ENCODE measurements at regions not wholly inside any gene's neighbourhood (a gene's known extent, or its start where the extent isn't known, plus 50 kb on each side); places are given as distances from the start of the nearest gene placed in this dataset.

DNA sequence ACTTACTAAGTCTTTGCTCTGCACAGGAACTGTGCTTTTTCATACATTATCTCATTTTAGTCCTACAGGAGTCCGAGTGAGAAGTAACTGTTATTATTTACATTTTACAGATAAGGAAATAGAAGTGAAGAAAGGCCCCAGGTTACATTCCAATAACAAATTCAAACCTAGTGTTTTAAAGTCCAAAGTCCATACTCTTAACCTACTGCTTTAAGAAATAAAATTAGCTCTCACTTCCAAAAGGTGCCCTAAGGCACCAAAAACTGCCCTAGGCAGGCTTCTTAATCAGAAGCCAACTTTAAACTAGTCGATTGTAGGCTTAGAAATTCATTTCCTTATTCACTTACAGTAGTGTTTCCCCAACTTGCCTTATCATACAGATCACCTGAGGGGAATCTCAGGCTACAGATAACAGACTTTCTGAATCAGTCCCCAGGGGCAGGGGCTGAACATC lies 555.9 kb downstream of the DIAPH3 start:
- TF ChIP-seq TAF1 (IDR thresholded peaks at IDR 0.05; ENCODE audit: borderline replicate concordance, insufficient read depth, low read length) = no peak

- TF ChIP-seq REST (IDR thresholded peaks at IDR 0.05; ENCODE audit: insufficient read depth in 1 of 2, low read depth in 2 of 2, low read length in 2 of 2) (no peak), TAF1 (IDR thresholded peaks at IDR 0.05; ENCODE audit: borderline replicate concordance, insufficient read depth, low read length) (no peak), POLR2AphosphoS5 (IDR thresholded peaks at IDR 0.05; ENCODE audit: low read depth, low read length) (no peak), SIN3A (IDR thresholded peaks at IDR 0.05; ENCODE audit: borderline replicate concordance, insufficient read depth, low read length) (no peak), FOXP2 (optimal IDR thresholded peaks at IDR 0.05; ENCODE audit: borderline replicate concordance, extremely low read depth, extremely low read length, insufficient read depth) (no peak)
Observed at GRCh38 chr13:59609421-59609820, 554.3 kb downstream of the DIAPH3 start.
